OCI-LY3 (cell line): ENCODE measurements at regions not wholly inside any gene's neighbourhood (a gene's known extent, or its start where the extent isn't known, plus 50 kb on each side); places are given as distances from the start of the nearest gene placed in this dataset.
A peak's percentile ranks its signal among the peaks of the same experiment; 100 is the strongest.

Experiments
- H2AFZ ChIP-seq: fragments of 200-600, 300-600 bp; shearing (Covaris generic); 2 replicates; pipeline ENCODE4 v1.6.0; 2014; ENCODE audit warnings: antibody characterized with exemption, low read depth, low read length
- H3K27ac ChIP-seq: fragments of 200-600, 300-600 bp; sonication (generic); 2 replicates; pipeline ENCODE4 v1.5.1; 2014; ENCODE audit warnings: mild to moderate bottlenecking, low read length, moderate library complexity, mixed read lengths
- H3K27me3 ChIP-seq: fragments of 200-600, 300-600 bp; sonication (generic); 2 replicates; pipeline ENCODE4 v1.6.1; 2014; ENCODE audit warnings: low read depth, low read length, mixed read lengths
- H3K36me3 ChIP-seq: fragments of 200-600, 300-600 bp; sonication (generic); replicated peaks from 2 replicates; pipeline ENCODE3; 2014; ENCODE audit warnings: low read depth, low read length, mixed read lengths
- H3K4me1 ChIP-seq: fragments of 300-600, 200-600 bp; sonication (generic); 2 replicates; pipeline ENCODE4 v1.6.1; 2014; ENCODE audit warnings: low read length, mixed read lengths
- H3K4me2 ChIP-seq: fragments of 200-600, 300-600 bp; sonication (generic); 2 replicates; pipeline ENCODE4 v1.6.1; 2014; ENCODE audit warnings: low read length, mixed read lengths
- H3K4me3 ChIP-seq: fragments of 300-600, 200-600 bp; sonication (generic); 2 replicates; pipeline ENCODE4 v1.5.1; 2014; ENCODE audit warnings: antibody characterized with exemption, mild to moderate bottlenecking, low read length, moderate library complexity
- H3K79me2 ChIP-seq: fragments of 300-600, 200-600 bp; shearing (Covaris generic); 2 replicates; pipeline ENCODE4 v1.6.1; 2014; ENCODE audit warnings: mild to moderate bottlenecking, low read length, mixed read lengths
- H3K9ac ChIP-seq: fragments of 300-600, 200-600 bp; shearing (Covaris generic); 2 replicates; pipeline ENCODE4 v1.6.0; 2014; ENCODE audit warnings: mild to moderate bottlenecking, low read length, moderate library complexity
- H3K9me3 ChIP-seq: fragments of 200-600, 300-600 bp; shearing (Covaris generic); 2 replicates; pipeline ENCODE4 v1.6.1; 2014; ENCODE audit warnings: low read length, mixed read lengths; ENCODE audit not compliant: insufficient read depth
- H4K20me1 ChIP-seq: fragments of 200-600, 300-600 bp; sonication (generic); 2 replicates; pipeline ENCODE4 v1.6.1; 2016; ENCODE audit warnings: low read length, mixed read lengths; ENCODE audit not compliant: insufficient read depth
- EZH2phosphoT487 ChIP-seq: fragments of 200-600 bp; shearing (Covaris generic); IDR thresholded peaks from 2 replicates; pipeline ENCODE4 v1.6.1; 2018; ENCODE audit warnings: antibody characterized with exemption, mixed run types, low read depth
- TF ChIP-seq, protein P1 (sequence below): fragments of 200-600, 300-600 bp; sonication (generic); IDR thresholded peaks from 2 replicates; pipeline ENCODE4 v1.5.1; 2014; ENCODE audit warnings: antibody characterized with exemption, low read length, low read depth

DNA sequence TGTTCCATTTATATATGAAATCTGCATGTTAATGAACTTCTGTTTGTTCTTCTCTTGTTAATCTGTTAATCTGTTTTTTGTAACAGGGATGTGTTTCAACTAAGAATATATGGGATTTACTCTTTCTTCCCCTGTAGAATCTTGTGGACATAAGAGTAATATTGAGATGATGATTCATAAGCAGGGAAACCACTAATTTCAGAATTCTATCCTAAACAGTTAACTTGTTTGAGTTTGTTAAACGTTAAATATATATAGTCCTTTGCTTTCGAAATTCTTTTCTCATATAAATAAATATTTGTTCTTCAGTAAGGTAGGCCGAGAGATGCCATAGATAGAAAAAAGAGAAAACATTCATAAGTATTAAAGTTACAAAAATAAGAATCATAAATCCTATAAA, 1052.2 kb upstream of the SPRY2 start:
- no peak overlapping the region for H3K27ac ChIP-seq
- no peaks in the 10 kb centered on the region for H3K79me2 ChIP-seq
- no peak overlapping the region for H3K9ac ChIP-seq
- no peak overlapping the region for H2AFZ ChIP-seq
- no peak overlapping the region for H3K4me2 ChIP-seq
- H3K4me3 ChIP-seq: no peak overlapping the region
- no peaks in the 10 kb centered on the region for H4K20me1 ChIP-seq
- no peak for TF ChIP-seq EZH2phosphoT487
- TF ChIP-seq, protein P1, sequence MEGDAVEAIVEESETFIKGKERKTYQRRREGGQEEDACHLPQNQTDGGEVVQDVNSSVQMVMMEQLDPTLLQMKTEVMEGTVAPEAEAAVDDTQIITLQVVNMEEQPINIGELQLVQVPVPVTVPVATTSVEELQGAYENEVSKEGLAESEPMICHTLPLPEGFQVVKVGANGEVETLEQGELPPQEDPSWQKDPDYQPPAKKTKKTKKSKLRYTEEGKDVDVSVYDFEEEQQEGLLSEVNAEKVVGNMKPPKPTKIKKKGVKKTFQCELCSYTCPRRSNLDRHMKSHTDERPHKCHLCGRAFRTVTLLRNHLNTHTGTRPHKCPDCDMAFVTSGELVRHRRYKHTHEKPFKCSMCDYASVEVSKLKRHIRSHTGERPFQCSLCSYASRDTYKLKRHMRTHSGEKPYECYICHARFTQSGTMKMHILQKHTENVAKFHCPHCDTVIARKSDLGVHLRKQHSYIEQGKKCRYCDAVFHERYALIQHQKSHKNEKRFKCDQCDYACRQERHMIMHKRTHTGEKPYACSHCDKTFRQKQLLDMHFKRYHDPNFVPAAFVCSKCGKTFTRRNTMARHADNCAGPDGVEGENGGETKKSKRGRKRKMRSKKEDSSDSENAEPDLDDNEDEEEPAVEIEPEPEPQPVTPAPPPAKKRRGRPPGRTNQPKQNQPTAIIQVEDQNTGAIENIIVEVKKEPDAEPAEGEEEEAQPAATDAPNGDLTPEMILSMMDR: no peak
- no peaks in the 10 kb centered on the region for H3K36me3 ChIP-seq
- no peaks in the 10 kb centered on the region for H3K4me1 ChIP-seq
- H3K27me3 ChIP-seq: no peaks in the 10 kb centered on the region
- H3K9me3 ChIP-seq: no peaks in the 10 kb centered on the region

DNA sequence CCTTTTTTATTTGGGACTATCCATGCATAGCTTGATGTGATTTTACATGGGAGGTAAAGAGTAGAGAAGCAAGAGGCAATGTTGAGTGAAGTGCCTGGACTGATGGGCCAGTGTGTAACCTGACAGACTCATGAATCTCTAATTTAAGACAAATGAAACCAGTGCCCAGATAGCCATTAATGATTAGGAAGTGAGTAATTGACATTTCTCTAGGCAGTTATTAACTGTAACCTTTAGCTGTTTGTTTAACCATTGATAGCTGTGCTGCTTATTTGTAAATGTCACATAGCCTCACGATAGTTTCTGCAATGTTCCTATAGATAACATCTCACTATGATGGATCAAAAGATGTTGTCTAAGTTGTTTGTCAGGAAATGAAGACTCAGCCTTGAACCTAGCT, 1047.5 kb upstream of the SPRY2 start:
- Histone ChIP-seq H3K4me2 (no peak overlapping the region), H3K9me3 (no peaks in the 10 kb centered on the region), H3K36me3 (no peaks in the 10 kb centered on the region), H3K4me1 (no peaks in the 10 kb centered on the region), H3K27ac (no peak overlapping the region), H3K9ac (no peak overlapping the region), H4K20me1 (no peaks in the 10 kb centered on the region), H3K79me2 (no peaks in the 10 kb centered on the region), H3K27me3 (no peaks in the 10 kb centered on the region), H2AFZ (no peak overlapping the region), H3K4me3 (no peak overlapping the region)
- TF ChIP-seq, protein P1: no peak
- no peak for TF ChIP-seq EZH2phosphoT487

DNA sequence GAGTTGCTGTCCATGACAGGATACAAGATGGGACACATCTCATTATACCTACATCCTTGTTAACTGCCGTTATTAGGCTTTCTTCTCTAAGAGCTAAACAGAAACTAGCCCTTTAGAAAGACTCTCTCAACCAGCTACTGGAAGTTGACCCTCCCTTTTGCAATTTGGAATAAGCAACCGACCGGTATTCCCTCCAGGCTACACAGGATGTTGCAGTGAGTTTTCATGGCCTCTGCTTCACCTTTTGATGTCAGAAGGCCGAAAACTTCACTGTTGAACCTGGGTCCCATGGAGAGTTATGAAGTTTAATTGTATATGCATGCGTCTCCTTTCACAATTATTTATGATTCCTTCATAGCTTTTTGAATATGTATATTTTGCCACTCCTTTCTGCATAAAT, 1042.5 kb upstream of the SPRY2 start:
- Histone ChIP-seq H3K36me3 (no peaks in the 10 kb centered on the region), H3K4me1 (no peaks in the 10 kb centered on the region), H3K9ac (no peak overlapping the region), H3K4me3 (no peak overlapping the region), H3K9me3 (no peaks in the 10 kb centered on the region), H3K27ac (no peak overlapping the region), H2AFZ (no peak overlapping the region), H3K79me2 (no peaks in the 10 kb centered on the region), H3K4me2 (no peak overlapping the region), H3K27me3 (no peaks in the 10 kb centered on the region), H4K20me1 (no peaks in the 10 kb centered on the region)
- TF ChIP-seq, protein P1: no peak
- no peak for TF ChIP-seq EZH2phosphoT487

DNA sequence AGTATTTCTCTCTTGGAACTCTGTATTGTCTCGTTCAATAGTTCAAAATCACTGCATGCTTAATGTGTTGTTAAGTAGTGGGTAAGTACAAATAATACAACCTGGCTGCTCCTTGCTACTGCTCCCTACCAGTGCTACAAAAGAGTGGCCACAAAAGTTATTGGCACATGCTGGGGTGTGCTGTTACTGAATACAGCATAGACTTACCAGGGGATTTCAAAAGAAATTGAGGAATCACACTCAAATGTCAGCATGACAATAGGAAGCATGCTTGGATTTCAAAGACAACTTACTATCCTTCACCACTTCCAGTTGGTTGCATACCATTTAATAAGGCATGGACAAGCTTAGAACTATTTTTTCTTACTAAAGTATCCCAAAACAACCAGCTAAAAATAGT, 1041.3 kb upstream of the SPRY2 start:
- Histone ChIP-seq H2AFZ (0 out of 2 replicates have a peak overlapping the region, but pooled peaks have one; percentile 27), H4K20me1 (no peaks in the 10 kb centered on the region), H3K4me3 (no peak overlapping the region), H3K9me3 (no peaks in the 10 kb centered on the region), H3K4me1 (no peaks in the 10 kb centered on the region), H3K79me2 (no peaks in the 10 kb centered on the region), H3K9ac (no peak overlapping the region), H3K27ac (no peak overlapping the region), H3K36me3 (no peaks in the 10 kb centered on the region), H3K4me2 (no peak overlapping the region), H3K27me3 (no peaks in the 10 kb centered on the region)
- TF ChIP-seq, protein P1: no peak
- TF ChIP-seq EZH2phosphoT487: no peak
